PFSK-1 (cell line): ENCODE measurements at regions not wholly inside any gene's neighbourhood (a gene's known extent, or its start where the extent isn't known, plus 50 kb on each side); places are given as distances from the start of the nearest gene placed in this dataset.
A peak's percentile ranks its signal among the peaks of the same experiment; 100 is the strongest.

Experiments
- FOXP2 ChIP-seq: optimal IDR thresholded peaks from 2 replicates; pipeline ENCODE3; 2011; ENCODE audit warnings: borderline replicate concordance, control low read depth, inconsistent platforms; ENCODE audit not compliant: insufficient read depth; ENCODE audit errors: extremely low read length, extremely low read depth
- POLR2AphosphoS5 ChIP-seq: IDR thresholded peaks from 2 replicates; pipeline ENCODE4 v1.6.1; 2012; ENCODE audit warnings: low read depth, mild to moderate bottlenecking, control low read depth, low read length, moderate library complexity
- SIN3A ChIP-seq: IDR thresholded peaks from 2 replicates; pipeline ENCODE4 v1.6.1; 2012; ENCODE audit warnings: mild to moderate bottlenecking, low read length, moderate library complexity, borderline replicate concordance; ENCODE audit not compliant: insufficient read depth
- TAF1 ChIP-seq: IDR thresholded peaks from 2 replicates; pipeline ENCODE4 v1.6.1; 2012; ENCODE audit warnings: low read length, control low read depth, borderline replicate concordance; ENCODE audit not compliant: insufficient read depth
- TF ChIP-seq, protein P1 (sequence below), 2 experiments: IDR thresholded peaks; 2 replicates each; pipeline versions ENCODE4 v1.6.1 to v1.8.0; 2011 to 2012; ENCODE audit warnings: low read depth in 2 of 2, low read length in 2 of 2, control low read depth in 1 of 2, inconsistent platforms in 1 of 2, mild to moderate bottlenecking in 1 of 2, moderate library complexity in 1 of 2; ENCODE audit not compliant: insufficient read depth in 1 of 2

DNA sequence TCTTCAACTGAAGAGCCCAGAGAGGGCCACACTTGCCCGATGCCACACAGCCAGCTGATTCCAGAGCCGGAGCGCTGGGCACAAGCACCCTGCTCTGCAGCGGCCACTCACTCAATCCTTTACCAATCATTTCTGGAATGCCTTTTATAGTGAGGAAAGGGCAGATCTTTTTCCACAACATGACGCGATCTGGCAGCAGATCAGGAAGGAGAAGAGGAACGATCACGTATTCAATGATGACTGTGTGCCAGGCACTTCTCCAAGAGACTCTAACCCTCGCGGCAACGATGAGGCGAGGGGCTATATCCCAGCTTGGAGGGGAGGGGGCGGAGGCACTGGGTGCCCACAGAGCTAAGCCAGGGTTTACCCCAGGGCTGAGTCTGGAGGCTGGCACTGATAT, 56.3 kb upstream of the TCF20 start:
- TF ChIP-seq TAF1 (no peak), POLR2AphosphoS5 (no peak), FOXP2 (no peak), SIN3A (no peak)
- TF ChIP-seq, protein P1, sequence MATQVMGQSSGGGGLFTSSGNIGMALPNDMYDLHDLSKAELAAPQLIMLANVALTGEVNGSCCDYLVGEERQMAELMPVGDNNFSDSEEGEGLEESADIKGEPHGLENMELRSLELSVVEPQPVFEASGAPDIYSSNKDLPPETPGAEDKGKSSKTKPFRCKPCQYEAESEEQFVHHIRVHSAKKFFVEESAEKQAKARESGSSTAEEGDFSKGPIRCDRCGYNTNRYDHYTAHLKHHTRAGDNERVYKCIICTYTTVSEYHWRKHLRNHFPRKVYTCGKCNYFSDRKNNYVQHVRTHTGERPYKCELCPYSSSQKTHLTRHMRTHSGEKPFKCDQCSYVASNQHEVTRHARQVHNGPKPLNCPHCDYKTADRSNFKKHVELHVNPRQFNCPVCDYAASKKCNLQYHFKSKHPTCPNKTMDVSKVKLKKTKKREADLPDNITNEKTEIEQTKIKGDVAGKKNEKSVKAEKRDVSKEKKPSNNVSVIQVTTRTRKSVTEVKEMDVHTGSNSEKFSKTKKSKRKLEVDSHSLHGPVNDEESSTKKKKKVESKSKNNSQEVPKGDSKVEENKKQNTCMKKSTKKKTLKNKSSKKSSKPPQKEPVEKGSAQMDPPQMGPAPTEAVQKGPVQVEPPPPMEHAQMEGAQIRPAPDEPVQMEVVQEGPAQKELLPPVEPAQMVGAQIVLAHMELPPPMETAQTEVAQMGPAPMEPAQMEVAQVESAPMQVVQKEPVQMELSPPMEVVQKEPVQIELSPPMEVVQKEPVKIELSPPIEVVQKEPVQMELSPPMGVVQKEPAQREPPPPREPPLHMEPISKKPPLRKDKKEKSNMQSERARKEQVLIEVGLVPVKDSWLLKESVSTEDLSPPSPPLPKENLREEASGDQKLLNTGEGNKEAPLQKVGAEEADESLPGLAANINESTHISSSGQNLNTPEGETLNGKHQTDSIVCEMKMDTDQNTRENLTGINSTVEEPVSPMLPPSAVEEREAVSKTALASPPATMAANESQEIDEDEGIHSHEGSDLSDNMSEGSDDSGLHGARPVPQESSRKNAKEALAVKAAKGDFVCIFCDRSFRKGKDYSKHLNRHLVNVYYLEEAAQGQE (IDR thresholded peaks at IDR 0.05; ENCODE audit: insufficient read depth in 1 of 2, low read depth in 2 of 2, low read length in 2 of 2): no peak

DNA sequence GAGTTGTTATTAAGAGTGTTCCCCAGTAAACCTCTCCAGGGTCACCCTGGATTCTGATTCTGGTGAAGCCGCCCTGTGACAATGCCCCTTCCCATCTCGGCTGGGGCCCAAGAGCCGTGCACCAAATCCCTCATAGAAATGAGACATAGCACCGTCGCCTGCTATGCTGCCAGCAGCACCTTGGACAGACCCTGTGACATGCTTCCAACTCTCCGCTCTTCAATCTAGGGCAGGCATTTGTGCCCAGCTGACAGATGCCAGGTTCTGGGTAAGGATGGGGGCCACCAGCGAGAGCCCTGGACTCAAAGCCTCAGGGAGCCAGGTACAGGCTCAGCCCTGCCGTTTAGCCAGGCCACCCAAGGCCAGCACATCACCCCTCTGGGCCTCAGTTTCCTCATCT, 55.8 kb upstream of the TCF20 start:
- TF ChIP-seq FOXP2 (no peak), SIN3A (no peak), TAF1 (no peak), POLR2AphosphoS5 (no peak)
- TF ChIP-seq, protein P1 (IDR thresholded peaks at IDR 0.05; ENCODE audit: insufficient read depth in 1 of 2, low read depth in 2 of 2, low read length in 2 of 2): peak; percentile 66 to 84

DNA sequence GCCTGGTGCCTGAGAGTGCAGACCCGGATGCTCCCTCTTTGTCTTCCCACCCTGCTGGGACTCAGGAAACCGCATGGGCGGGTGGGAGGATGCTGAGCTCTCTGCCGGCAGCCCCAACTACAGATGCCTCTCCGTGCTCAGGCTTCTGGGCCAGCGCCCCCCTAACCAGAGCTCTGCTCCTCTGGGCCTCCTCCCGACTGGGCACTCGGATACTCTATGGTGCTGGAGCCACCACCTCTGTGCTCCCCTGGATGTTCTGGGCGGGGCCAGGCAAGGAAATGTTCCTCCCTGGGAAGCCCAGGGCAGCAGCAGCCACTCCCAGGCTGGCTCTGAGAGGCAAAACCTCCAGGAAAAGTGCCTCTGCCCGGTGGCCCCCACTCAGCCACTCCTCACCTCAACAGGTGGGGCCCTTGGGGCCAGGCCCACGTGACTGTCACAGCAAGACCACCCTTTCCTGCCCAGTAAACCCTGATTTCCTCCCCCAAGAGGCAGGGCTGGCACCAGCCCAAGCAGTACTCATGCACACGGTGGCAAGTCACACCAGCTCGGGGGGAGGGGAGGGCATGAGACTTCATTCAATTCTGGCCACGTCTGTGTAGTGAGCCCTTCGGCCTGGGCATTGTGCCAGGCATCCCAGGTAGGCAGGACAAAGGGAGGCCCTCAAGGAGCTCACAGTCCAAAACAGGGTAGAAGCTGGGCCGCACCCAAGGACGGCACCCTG, 54.7 kb upstream of the TCF20 start:
- TF ChIP-seq, protein P1 (IDR thresholded peaks at IDR 0.05; ENCODE audit: insufficient read depth in 1 of 2, low read depth in 2 of 2, low read length in 2 of 2): no peak
- TF ChIP-seq TAF1: no peak
- no peak for TF ChIP-seq SIN3A
- TF ChIP-seq FOXP2: no peak
- TF ChIP-seq POLR2AphosphoS5: no peak

DNA sequence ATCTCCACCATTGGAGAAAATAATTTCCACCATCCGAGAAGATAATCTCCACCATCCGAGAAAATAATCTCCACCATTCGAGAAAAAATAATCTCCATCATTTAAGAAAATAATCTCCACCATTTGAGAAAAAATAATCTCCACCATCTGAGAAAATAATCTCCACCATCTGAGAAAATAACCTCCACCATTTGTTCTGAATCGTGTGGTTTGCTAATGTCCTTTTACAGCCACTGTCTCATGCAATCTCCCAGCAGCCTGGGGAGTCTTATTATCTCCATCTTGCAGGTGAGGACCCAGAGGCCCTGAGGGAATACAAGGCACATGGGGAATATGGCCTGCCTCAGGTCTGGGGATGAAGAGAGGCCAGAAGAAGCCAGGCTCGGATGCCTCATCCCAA, 54.1 kb upstream of the TCF20 start:
- no peak for TF ChIP-seq TAF1
- no peak for TF ChIP-seq FOXP2
- no peak for TF ChIP-seq POLR2AphosphoS5
- TF ChIP-seq SIN3A: no peak
- TF ChIP-seq, protein P1 (IDR thresholded peaks at IDR 0.05; ENCODE audit: insufficient read depth in 1 of 2, low read depth in 2 of 2, low read length in 2 of 2): no peak
